NK-92 (cell line): ENCODE measurements at regions not wholly inside any gene's neighbourhood (a gene's known extent, or its start where the extent isn't known, plus 50 kb on each side); places are given as distances from the start of the nearest gene placed in this dataset.

Experiments
- DNase-seq: peaks from one replicate; lab custom pipeline; 2025; ENCODE audit not compliant: unreplicated experiment; lab: John Stamatoyannopoulos, UW

- no peak for DNase-seq
These were observed 167.6 kb upstream of the CADPS start for GRCh38 chr3:63042833-63043232.

DNA sequence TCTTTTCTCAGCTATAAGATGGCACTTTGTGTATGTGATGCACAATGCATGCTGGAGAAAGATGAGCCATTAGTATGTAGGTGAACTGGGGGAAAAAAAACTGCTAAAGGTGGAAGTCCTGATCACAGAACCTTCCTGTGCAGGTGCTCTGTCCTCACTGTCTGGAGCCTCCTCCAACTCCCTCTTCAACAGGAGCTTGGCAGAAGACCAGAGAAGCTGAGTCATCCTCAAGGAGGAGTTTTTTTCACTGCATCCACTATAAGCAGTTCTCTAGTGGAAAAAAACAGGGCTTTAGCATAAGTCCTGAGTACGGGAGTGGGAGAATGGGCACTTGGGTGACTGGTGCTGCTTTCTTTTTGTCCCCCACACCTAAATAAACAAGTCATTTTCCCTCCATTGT is 168.4 kb upstream of the CADPS start:
- no peak for DNase-seq

GRCh38 chr3:63046152-63046551 is 170.9 kb upstream of the CADPS start:
- DNase-seq, result no peak

- no peak for DNase-seq
These were observed 171.4 kb upstream of the CADPS start for GRCh38 chr3:63046580-63046979.

DNA sequence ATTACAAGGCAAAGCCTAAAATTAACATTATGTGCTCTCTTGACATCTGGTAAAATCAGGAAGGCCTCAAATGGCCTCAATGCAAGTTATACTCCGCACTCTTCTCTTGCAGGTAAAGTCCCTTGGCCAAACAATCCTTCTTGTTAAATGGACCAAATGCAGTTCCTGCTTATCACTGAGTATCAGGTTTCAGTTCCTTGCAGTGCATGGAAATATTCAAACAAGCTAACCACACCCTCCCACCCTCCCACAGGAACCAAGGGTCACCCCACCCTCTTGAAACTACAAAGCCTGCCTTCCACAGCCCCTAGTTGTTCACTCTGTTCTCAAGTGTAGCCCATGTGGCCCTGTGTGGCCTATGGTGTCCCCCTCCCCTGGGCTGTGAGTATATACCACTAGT is 171.9 kb upstream of the CADPS start:
- DNase-seq, result no peak

GRCh38 chr3:63048367-63049326 is 173.4 kb upstream of the CADPS start:
- no peak for DNase-seq

DNA sequence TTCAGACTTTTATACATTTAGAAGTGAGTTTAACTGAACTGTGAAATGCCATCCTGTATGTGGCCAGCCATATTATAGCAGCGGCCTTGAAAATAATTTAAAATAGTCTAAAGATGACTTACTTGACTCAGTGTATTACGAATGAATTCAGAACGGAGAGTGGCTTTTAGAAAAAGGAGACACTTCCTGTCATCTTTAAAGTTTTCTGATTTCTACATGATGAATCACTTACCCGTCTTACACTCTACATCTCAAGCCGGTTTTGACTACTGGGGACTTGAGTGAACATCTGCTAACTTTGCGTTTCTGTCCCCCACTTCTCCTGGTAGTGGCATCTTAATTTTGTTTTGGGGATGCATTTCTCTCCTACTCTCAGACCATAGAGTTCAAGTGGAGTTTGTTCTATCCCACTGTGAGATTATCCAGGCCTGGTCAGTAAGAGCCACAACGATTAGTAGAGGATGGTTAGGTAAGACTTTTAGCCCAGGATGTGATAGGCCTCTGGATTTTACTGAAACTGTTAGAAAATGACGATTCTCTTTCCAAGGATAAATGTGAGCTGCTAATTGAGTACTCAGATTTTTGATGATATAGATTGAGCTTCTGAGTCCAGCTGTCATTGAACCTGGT is 175.4 kb upstream of the CADPS start:
- DNase-seq, result no peak

- no peak for DNase-seq
These were observed 176.7 kb upstream of the CADPS start for GRCh38 chr3:63051920-63052319.

DNA sequence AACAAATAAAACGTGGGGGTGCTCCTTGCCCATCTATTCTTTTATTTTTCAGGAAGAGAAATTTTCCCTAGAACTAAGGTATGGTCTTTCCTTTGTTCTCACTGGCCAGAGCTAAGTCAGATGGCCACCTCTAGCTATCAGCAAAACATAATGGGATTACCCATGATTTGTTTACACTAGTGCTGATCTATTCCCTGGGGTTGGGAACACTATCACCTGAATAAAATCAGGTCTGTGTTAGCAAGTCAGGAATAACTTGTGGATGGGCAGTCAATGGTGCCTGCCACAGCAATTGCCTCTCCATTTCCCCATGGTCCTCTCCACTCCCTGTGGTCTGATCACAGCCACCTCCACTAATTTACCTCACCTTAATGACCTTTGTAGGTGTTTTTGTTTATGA is 181.7 kb upstream of the CADPS start:
- DNase-seq, result no peak

GRCh38 chr3:63060412-63060811 is 185.2 kb upstream of the CADPS start:
- no peak for DNase-seq

DNA sequence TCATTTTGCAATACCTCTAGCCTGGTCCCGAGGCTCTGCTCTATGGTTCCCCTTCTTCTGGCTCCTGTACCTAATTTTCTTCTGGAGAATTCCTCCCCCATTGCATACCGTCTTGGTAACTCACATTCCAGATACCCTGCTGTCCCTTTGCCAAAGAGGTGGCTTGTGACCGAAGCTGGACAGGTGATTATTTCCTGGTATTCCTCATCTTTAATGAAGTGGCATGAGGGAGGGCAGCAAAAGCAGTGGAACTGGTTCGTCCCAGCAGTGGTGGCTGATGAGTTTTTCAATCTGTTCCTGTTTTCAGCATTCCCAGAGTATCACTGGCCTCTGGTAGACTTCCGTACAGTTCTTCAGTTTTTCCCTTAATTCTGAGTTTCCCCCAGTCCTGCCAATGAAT is 186.2 kb upstream of the CADPS start:
- DNase-seq, result no peak

DNA sequence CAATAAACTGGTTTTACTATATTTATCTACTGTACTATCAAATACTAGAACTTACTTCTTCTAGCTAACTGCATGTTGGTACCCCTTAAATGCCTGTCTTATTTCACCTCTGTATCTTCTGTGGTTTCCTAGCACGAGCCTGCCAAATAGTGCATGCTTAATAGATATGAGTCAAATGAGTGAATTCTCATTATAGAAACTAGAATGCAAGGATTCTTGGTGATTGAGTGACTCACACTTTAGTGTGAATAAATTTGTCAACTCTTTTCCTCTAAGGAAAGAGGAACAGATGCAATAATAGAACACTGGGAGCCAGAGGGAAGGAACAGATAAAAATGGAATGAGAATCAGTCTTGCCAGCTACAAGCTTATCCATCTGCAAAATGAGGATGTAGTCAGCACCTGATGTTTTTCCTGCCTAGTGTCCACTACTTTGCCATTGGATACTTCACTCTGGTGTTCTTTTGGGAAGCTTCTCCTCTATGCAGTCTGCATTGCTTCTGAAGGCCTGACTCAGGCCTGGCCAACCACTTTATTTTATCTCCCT is 189.1 kb upstream of the CADPS start:
- no peak for DNase-seq

DNA sequence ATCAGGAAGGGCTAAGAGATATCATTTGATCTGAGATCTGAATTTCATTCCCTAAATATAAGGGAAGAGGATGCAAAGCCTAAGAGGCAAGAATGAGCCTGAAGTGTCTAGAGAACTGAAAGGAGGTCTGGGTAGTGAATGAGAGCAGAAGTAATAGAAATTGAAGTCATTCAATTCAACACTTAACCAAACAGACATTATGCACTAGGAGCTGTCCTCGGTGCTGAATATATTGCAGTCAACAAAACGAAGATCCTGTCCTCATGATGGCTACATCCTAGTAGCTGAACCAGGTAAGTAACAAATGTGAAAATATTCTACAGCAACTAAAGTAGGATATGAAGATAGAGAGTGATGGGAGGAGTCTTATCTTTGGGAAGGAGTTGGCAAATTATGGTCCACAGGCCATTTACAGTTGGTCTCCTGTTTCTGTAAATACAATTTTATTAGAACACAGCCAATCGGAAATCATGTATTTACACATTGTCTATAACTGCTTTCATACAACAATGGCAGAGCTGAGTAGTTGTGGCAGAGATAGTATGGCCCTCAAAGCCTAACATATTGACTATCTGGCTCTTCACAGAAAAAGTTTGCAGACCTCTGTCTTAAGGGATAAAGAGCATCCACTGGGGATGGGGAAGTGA is 192.9 kb upstream of the CADPS start:
- DNase-seq, result peak; percentile 1

- no peak for DNase-seq
These were observed 194.7 kb upstream of the CADPS start for GRCh38 chr3:63069806-63070475.

GRCh38 chr3:63070476-63070810 is 195.2 kb upstream of the CADPS start:
- no peak for DNase-seq

DNA sequence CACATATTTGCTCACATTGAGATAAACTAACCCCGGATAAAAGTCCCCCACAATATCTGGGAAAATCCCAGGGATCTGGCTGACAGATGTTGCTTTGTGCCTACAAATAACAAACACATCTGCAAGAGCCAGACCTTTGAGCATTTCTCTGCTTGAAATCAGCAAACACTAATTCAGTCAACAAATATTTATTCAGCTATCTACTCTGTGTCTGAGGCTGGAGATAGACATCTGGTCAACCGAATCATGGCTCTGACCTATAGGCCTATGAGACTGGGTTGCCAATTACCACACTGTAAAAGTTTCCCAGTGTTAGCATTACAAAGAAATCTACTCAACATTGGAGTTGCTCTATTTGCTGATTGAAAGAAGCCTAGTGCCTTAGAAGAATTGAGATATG is 201.1 kb upstream of the CADPS start:
- DNase-seq, result no peak

GRCh38 chr3:63086190-63086589 is 191.9 kb upstream of the SYNPR start:
- DNase-seq, result no peak

GRCh38 chr3:63089007-63089750 is 188.9 kb upstream of the SYNPR start:
- DNase-seq, result no peak

- DNase-seq, result no peak
These were observed 188.4 kb upstream of the SYNPR start for GRCh38 chr3:63089751-63090132.

DNA sequence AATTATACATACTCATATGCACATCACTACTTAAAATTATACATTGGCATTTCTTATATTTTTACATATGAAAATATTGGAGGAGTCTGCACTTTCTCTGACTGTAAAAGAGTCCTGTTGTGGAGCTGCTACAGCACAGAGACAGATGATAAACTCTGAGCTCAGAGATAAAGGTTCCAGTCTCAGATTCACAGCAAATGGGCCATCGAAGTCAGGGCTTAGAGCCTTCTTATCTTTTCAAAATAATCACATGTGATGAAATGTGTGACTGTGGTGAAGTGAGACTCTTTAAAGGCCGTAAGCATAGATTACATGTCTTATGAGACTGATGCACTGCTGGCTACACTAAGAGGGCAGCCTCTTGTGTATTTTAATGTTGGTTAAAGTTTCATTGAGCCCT is 187.5 kb upstream of the SYNPR start:
- DNase-seq, result no peak

DNA sequence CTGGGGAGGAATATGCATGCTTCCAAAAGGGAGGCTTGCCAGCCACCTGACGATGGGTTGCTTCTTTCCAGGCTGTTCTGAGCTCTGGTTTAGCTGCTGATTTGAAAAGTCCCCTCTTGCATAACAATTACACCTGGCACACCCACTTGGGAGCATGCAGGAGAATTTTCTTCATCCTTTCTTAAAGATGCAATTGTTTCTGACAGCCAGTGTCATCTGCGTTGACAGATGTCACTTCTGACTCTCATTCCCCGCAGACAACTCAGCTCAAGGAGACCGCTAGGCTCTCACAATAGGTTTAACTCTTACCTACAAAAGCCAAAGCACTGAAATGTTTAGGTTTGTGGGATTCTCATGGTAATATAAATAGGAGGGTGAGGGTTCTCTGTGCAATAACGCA is 185.6 kb upstream of the SYNPR start:
- DNase-seq, result no peak
